Left forelimb (tissue), 1 donor: ENCODE measurements at regions not wholly inside any gene's neighbourhood (a gene's known extent, or its start where the extent isn't known, plus 50 kb on each side); places are given as distances from the start of the nearest gene placed in this dataset.
"Not testable (repeated sequence)": the region's sequence is repeated elsewhere in the genome, so short reads cannot be mapped to it uniquely, and the experiment has no call there.

Experiments
- DNase-seq: peaks from one replicate; pipeline ENCODE4 v3.0.0-alpha.2; 2018; ENCODE audit warnings: low spot score

GRCh38 chr6:135605278-135605790 lies 107.8 kb upstream of the AHI1 start:
- no peak for DNase-seq

GRCh38 chr6:135606392-135606791 lies 108.9 kb upstream of the AHI1 start:
- no peak for DNase-seq

- DNase-seq, result no peak
Measured at GRCh38 chr6:135608031-135608430, 110.5 kb upstream of the AHI1 start.

- not testable (repeated sequence) for DNase-seq
Measured at GRCh38 chr6:135610192-135610591, 112.7 kb upstream of the AHI1 start.

GRCh38 chr6:135616655-135617054 lies 119.1 kb upstream of the AHI1 start:
- no peak for DNase-seq

- no peak for DNase-seq
Measured at GRCh38 chr6:135617222-135617621, 119.7 kb upstream of the AHI1 start.

- DNase-seq, result no peak
Measured at GRCh38 chr6:135622081-135622480, 124.5 kb upstream of the AHI1 start.

GRCh38 chr6:135623979-135624378 lies 126.4 kb upstream of the AHI1 start:
- no peak for DNase-seq

GRCh38 chr6:135624402-135625295 lies 127.1 kb upstream of the AHI1 start:
- DNase-seq, result no peak

- not testable (repeated sequence) for DNase-seq
Measured at GRCh38 chr6:135626001-135626400, 128.5 kb upstream of the AHI1 start.

- DNase-seq, result no peak
Measured at GRCh38 chr6:135627092-135627715, 129.7 kb upstream of the AHI1 start.

- no peak for DNase-seq
Measured at GRCh38 chr6:135630789-135631376, 133.3 kb upstream of the AHI1 start.

GRCh38 chr6:135631821-135632220 lies 134.3 kb upstream of the AHI1 start:
- no peak for DNase-seq

- no peak for DNase-seq
Measured at GRCh38 chr6:135633573-135633972, 136.0 kb upstream of the AHI1 start.

GRCh38 chr6:135637701-135638100 lies 140.2 kb upstream of the AHI1 start:
- DNase-seq, result no peak

- no peak for DNase-seq
Measured at GRCh38 chr6:135638108-135638507, 140.6 kb upstream of the AHI1 start.

- no peak for DNase-seq
Measured at GRCh38 chr6:135640048-135640447, 142.5 kb upstream of the AHI1 start.

GRCh38 chr6:135640449-135641111 lies 143.0 kb upstream of the AHI1 start:
- DNase-seq, result no peak

GRCh38 chr6:135642912-135643311 lies 145.4 kb upstream of the AHI1 start:
- DNase-seq, result no peak

- no peak for DNase-seq
Measured at GRCh38 chr6:135644394-135644793, 146.9 kb upstream of the AHI1 start.

- DNase-seq, result no peak
Measured at GRCh38 chr6:135647521-135647920, 150.0 kb upstream of the AHI1 start.
